Right renal pelvis (tissue), 4 donors: ENCODE measurements at regions not wholly inside any gene's neighbourhood (a gene's known extent, or its start where the extent isn't known, plus 50 kb on each side); places are given as distances from the start of the nearest gene placed in this dataset.

Experiments
- DNase-seq, 4 donors: peaks; one replicate each; pipeline ENCODE4 v3.0.0-alpha.2; 2013; ENCODE audit warnings: low read depth in 4 of 4, low spot score in 3 of 4, missing footprints in 1 of 4

DNA sequence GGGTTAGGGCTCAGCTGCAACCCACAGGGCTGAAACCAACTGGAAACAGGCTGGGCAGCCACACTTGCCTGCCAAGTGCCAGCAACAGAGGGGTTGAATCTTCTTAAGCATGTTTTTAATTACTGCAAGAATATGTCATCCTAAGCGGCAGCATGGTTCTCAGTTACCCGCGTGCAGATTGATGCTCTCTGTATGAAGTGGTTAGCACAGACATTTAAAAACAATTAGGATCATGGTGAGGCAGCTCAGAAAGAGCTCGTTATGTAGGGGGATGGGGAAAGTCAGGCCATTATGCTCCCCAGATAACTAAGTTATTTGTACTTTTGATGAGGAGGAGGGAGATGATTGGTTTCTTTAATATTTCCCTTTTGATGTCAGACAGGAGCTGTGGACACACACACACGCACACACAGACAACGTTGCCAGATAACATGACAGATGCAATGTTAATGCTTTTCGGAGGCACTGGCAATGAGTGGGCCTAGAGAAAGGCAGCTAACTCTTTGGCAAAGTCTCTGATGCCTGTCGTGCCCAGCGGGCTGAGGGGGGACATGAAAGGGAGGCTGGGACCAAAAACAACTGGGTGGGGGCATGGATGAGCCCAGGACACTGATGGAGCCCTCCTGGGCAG is 389.7 kb downstream of the NXPE2 start:
- DNase-seq, result no peak

DNA sequence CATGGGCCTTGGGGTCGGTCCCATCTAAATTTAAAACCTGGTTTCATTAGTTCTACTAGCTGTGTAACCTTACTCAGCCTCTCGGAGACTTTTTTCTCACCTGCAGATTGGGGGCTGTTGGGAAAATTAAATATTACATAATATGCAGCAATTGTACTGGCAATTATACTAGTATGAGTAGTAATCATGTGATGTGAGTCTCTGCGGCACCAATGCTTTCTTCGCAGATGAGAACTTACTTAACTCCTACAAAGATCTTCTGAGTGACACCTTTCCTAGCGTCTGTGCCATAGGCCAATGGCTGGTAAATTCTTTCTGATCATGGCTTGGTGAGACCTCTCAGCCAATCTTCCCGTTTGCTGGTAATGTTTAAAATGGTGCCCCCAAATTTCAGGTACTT is 391.3 kb downstream of the NXPE2 start:
- DNase-seq, result no peak

DNA sequence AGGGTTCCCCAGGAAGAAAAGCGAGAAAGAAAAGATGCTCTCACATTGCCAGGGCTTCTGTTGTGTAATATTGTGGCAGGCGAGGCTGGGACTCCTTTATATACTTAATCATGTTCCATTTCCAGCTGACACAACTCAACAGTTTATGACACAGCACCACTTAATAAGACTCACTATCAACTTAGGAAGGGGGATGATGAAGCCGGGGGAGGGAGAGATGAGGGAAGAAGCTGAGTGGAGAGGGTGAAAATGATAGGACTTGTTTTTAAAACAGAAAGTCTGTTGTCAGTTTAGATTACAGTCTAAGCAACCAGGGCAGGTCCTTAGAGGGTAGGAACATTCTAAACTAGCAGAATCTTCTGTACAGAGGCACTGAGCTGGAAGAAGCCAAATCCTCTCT is 397.0 kb downstream of the NXPE2 start:
- DNase-seq, result no peak

DNA sequence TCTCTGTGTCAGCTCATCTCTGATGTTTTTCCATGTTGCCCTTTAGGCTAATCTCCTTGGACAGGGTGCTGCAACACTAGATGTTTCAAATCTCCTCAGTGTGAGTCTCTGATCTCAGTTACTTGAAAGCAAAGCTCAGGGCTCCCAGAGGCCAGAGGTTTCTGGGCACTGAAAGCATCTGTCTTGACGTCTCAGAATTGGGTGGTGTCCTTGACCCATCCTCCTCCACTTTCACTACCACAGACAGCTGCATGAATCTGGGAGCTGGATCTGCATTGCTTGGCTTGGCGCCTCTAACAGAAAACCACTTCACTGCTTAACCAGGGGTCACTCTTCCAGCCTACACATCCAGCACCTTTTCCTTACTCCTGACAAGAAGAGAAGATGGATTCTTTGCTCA is 399.4 kb downstream of the NXPE2 start:
- no peak for DNase-seq

DNA sequence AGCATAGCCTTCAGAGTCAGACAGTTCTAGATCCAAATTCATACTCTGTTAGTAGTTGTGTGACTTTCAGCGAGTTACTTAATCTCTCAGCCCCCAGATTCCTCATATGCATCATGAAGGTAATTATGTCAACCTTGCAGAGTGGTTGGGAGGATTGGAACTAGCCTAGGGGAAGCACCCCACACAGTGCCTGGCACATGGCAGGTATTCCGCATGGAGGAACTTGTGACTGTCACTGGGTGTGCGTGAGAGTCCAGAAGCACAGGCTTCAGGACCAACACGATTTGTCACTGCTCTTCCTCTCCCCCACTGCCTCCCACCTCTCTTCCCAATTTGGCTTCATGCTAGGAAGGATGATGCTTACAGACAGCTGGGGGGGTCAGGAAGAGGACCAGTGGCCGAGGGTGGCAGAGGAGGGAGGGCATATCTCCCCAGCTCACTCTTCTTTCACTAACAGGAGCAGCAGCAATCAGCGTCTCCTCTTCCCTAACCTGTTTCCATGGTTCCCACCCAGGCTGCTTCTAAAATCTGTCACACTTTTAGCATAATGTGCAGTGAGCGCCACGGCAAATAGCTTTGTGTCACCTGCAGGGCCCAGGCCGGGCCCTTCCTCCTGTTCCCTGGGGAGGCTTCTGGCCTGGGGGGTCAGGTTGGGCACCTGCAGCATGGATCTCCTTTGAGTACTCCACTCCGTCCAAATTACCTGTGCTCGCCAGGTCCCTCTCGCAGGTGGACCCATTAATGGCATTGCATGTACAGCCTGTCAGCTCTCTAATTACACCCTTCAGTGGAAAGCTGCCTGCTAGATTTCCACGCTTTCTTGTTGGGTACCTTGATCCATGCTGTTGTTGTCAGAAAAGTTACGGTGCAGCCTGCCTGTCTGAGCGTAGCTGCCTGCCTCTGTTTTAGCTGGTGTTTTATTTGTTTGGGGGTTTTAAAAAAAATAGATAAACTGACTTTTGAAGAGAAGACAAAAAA is 400.4 kb downstream of the NXPE2 start:
- DNase-seq, result no peak

DNA sequence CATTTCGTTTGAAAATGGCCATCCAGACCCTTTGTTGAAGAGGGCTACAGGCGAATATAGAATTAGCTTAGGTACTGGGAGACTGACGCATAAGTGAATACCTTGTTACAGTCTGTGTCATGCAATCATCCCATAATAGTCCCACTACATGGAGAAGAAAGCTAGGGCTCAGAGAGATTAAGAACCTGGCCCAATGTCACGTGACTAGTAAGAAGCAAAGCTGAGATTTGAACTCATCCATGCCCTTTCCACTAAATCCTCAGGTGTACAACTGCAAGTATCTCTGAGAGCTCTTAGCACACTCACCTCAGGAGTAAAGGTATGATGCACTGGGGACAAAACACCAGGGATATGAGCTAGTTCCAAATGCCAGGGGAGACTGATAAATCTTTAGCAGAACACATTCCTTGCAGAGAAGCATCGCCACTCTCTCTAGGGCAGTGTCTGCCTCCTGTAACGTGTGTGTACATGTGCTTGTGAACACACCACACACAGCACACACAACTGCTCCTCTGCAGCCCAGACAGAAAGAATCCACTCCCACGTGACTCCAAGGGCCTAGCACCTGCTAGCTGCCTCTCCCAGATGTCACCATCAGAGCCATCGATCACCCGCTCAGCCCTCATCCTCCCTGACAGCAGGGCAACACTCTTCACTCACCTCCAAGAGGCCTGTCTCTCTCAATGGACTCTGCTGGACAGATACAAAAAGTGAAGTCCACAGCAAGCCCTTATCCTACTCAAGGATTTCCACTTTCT is 402.8 kb downstream of the NXPE2 start:
- DNase-seq, result no peak

DNA sequence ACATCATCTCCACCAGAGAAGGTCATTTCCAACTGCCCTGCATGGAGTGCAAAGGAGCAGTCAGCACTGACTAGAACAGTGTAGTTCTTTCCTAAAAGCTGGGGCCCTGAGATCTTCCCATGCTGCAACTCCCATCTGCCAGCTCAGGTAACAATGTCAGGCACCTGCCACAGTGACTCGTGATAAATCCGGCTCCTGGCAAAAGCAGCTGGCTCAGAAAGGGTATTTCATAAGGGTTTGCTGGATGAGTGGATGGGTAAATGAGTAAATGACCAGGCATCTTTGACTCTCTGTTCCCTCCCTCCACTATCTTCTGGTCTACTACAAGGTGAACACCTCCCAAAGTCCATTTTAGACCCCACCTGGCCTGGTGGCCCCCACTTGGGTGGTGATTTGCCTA is 403.6 kb downstream of the NXPE2 start:
- no peak for DNase-seq

DNA sequence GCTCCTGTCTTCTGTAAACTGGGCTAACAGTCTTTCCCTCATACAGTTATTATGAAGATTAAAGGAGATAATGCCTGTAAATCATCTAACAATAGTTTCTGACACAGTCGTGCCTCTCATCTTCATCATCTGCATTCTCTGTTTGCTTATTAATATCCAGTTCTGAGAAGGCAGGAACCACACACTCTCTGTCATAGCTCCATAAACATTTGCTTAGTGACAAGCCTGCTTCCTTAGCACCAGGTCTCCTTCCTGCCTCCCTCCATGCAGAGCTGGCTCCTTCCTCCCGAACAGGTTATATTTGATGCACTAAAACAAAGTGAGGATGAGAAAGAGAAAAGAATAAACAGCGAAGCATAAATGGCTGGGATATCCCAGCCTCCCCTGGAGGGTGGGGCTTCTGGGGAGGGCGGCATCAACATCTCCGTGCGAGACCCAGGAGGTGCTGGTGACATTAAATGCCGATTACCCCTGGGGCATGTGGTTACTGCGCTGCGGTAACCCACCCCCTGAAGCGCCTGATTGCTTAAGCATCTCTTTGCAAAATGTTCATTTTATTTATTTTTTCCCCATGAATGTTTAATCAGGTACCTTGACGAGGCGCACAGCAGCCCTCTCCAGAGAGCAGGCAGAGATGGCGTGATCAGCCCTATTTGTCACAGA is 404.9 kb downstream of the NXPE2 start:
- no peak for DNase-seq

DNA sequence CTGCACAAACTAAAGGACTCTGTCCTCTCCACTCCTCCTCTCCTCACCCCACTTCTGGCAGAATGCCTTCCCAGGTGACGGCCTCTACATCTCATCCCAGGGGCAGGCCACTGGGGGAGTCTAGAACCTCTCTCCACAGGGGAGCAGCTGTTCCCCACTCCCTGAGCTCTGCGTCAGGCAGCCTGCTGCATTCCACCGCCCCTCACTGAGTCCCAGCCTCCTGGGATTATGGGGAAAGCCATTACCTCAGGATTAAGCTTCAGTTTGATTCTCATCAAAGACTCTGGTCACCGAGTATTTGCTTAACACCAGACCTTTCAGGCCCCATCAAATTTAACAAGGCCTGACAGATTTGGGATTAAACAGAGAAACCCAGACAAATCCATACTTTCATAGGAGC is 405.9 kb downstream of the NXPE2 start:
- DNase-seq, result no peak

DNA sequence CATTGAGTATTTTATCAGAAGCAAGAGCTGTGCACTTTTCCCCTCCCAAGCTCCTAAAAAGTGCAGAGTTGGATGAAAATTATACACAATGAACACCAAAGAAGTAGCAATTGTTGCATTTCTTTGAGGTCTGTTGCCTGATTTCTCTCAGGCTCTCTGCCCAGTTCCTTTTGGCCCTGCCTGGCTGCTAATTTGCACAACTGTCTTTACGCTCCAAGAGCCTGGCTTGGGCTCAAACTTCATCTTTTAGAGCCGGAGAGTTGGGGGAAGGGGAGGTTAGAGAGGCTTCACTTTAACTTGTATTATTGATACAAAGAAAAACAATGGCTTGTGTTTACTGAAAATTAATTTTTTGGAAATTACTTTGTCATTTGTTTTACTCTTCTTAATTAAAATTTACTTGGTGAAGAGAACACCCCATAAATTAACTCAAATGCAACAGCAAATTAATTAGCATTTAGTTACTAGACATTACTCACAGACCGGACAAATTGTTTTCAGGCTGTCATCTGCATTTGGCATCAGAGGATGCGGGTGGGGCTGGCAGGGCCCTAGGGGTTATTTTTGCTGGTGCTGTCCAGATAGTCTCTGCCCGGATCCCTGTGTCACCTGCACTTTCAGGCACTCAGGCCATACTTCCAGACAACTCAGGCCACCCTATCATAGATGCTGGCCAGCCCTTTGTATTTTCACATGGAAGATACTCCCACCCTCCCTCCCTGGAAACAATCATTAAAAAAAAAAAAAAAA is 407.3 kb downstream of the NXPE2 start:
- no peak for DNase-seq

DNA sequence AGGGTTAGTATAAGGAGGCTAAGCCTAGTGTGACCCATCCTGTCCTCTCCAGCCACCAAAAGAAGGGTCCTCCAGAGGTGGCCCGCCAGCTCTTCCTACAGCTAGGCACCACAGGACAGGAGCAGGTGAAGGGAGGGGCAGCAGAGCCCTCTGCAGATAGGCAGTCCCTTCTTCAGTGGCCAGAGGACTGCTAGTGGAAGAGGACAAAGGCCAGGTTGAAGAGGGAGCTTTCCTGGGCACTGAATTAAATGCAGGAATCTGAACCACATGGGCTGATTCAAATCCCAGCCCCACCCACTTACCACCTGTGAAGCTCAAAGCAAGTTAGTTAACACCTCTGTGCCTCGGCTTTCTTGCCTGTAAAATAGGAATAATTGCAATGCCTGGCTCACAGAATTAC is 409.5 kb downstream of the NXPE2 start:
- no peak for DNase-seq

DNA sequence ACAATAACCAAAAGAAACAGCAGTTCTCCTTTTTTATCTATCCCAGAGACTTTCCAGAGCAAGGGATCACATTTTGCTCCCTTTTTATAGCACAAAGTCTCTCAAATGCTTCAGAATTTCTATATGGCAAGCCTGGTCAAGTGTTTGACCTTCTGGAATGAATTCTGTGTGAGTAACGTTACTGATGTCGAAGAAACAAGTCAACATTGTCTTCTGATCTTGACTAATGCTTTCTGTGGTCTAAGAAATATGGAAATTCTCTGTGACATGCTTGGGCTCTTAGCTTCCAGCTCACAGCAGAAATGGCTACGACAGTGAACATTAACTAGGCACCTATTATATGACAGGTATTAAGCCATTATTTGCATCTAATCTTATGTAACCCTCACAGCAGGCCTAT is 411.7 kb downstream of the CADM1 start:
- no peak for DNase-seq

DNA sequence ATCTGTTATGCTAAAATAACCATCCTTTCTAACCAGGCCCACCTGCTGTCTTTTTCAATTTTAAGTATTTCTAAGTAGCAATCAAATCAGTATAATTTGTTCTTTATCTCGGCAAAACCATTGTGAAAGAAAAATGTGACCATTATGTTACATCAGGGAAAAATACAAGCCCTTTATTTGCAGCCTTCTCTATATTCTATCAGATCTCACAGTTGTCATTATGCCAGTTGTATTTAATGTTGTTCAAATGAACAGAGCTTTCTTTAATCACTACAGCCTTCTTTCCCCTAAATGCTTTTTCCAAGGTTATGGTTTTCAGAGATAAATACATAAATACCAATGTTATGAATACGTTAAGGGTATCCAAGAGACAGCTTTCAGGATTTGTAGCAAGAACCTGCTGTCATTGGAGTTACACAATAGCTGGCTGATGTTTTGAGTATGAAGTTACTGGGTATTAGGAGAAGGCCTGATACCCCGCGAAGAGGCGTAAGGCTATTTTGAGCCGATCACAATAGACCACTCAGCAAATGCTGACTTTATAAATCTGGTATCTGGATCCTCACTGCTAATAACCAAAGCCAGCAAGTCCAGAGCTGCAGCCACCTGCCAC is 406.3 kb downstream of the CADM1 start:
- DNase-seq, result no peak

DNA sequence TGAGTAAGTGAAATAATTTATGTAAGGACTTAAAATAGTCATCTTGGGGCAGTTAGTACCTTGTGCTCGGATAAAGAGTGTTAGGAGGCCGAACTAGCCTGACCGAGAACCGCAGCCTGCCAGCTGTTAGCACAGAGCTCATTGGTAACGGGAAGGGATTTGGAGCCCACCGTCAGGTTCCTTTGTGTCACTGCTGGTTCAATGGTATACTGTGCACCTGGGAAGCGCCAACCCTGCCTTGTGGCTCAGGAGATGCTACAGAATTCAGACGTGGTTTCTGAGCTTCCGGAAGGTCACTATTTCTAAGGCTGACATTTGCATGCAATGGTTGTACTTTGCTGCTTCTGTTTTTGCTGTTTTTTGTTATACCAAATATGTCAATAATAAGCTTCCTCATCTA is 403.5 kb downstream of the CADM1 start:
- no peak for DNase-seq

DNA sequence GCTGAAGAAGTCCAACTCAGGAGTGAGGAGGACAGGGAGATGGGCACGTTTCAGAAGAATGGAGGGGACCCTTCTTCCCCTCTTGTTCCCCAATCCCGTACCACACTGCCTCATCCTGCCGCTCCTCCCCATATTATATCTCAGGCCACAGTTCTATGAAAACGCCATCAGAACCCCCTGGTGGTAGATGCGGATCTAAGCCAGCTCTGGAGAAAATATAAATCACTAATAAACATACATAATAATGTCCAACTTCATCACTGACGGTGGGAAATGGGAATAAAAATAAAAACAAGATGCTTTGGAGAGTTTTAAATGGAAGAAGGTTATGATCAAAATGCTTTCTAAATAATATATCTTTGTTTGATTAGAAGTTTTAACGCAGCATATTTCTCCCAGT is 400.3 kb downstream of the CADM1 start:
- DNase-seq, result no peak

DNA sequence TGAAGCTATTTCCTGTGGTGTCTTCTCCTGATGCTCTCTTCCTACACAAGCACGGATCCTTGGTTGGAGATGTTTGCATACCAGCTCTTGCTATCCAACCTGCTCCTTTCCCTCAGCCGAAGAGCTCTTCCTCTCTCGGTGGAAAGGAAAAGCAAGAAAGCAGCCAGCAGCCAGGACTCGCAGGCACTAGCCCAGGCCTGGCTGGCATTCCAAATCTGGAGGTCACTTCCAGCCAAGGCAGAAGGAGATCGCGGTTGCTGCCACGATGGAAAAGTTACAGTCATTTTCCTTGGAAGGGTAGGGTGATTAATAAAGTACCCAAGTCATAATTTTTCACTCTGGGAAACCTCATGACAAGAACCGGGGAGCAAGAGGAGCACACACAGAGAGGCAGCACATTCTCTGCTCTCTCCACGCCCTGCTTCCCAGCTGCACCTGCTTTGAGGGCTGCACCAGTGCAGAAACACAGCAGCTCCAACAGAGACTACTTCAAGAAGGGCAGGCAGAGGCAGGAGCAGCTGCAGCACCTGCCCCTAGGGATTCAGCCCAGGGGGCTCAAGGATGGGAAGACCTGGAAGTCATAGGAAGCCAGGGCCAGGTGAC is 399.3 kb downstream of the CADM1 start:
- no peak for DNase-seq

DNA sequence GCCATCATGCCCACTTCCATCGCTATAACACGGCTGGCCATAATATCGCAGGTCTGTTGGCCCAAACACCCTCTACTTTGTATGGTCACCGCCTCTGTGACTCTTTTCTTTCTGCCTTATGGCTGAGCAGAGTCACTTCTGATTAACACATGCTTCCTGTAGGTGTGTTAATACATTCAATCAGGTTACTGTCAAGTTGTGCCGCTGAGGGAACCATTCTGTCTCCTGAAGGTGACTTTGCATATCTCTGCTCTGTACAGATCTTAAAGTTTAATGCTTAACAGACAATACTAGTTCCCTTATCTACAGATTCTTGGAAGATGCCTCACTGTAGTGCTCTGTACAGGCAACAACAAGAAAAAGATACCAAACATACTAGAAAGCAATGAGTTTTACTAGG is 393.1 kb downstream of the CADM1 start:
- no peak for DNase-seq

DNA sequence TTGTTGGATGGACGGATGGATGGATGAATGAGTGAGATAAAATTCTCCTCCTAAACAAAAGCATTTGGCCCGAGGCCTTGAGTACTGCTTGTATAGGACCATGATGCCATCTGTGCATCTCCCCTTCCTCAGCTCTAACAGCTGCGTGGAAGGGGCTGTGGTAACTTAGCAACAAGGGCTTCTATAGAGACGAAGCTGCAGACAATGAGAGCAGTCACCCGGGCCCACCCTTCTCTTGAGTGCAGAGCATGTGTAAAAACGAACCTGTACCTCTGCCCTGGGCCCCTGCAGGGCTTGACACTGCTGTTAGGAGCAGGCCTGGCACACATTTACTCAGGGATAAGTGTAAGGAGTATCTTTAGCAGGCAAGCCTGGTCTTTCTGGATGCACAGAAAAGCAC is 391.5 kb downstream of the CADM1 start:
- no peak for DNase-seq

DNA sequence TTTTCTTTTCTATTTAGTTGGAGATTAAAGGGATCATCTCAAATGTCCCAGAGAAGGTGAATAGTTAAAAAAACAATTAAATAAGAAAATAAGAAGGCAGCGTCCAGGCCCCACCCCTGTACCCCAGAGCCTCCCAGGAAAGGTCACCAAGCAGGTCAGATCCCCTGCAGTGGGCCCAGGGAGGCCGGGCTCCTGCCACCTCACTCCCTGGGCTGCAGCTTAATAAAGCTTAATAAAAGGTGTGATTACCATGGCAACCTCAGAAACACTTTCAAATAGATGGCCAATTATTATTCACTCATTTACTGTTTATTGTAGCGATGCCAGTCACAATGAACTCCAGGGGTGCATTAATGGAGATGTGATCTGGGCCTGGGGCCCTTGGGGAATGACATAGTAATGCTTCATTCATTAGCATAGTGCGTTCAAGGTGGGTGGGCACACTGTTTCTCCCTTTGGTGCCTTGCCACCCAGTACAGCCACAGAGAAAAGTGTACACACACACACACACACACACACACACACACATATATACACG is 386.2 kb downstream of the CADM1 start:
- no peak for DNase-seq
